ENCODE measurements at regions not wholly inside any gene's neighbourhood (a gene's known extent, or its start where the extent isn't known, plus 50 kb on each side); places are given as distances from the start of the nearest gene placed in this dataset.
"Not testable (repeated sequence)": the region's sequence is repeated elsewhere in the genome, so short reads cannot be mapped to it uniquely, and the experiment has no call there.

- DNase-seq (ENCODE audit: low spot score) = no peak
- in situ Hi-C loops (cut with MboI; ENCODE audit: low sequenced_read_pairs, unreplicated experiment) = no loop called here
- TF ChIP-seq CTCF (IDR thresholded peaks at IDR 0.05; ENCODE audit: borderline replicate concordance, control extremely low read depth, extremely low read depth, insufficient read depth, missing control alignments) = no peak
These were observed 66.6 kb upstream of the HAND1 start for GRCh38 chr5:154544646-154545045.

GRCh38 chr5:154543380-154543779 lies 65.4 kb upstream of the HAND1 start:
- DNase-seq (ENCODE audit: low spot score) = no peak
- in situ Hi-C loops (cut with MboI; ENCODE audit: low sequenced_read_pairs, unreplicated experiment) = no loop called here
- TF ChIP-seq CTCF (IDR thresholded peaks at IDR 0.05; ENCODE audit: borderline replicate concordance, control extremely low read depth, extremely low read depth, insufficient read depth, missing control alignments) = no peak

DNA sequence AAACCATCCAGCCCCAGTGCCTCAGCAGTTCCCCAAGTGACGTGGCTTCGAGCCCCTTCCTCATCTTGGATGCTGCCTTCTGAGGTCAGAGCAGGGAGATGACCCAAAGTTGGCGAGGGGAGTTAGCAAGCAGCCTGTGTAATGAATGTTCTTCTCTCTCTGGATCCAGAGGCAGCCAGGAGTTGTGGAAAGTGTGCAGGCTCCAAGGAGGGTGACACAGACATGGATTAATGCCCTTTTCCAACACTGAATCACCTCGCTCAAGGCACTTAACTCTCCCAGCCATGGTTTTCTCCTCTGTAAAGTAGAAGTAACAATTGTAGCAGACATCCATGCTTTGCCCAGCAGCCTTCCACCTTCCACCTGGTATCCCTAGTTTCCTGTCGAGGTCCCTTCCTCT lies 64.6 kb upstream of the HAND1 start:
- TF ChIP-seq CTCF (IDR thresholded peaks at IDR 0.05; ENCODE audit: borderline replicate concordance, control extremely low read depth, extremely low read depth, insufficient read depth, missing control alignments) = no peak
- DNase-seq (ENCODE audit: low spot score) = no peak
- in situ Hi-C loops (cut with MboI; ENCODE audit: low sequenced_read_pairs, unreplicated experiment) = no loop called here

GRCh38 chr5:154542000-154542399 lies 64.0 kb upstream of the HAND1 start:
- no peak for TF ChIP-seq CTCF (IDR thresholded peaks at IDR 0.05; ENCODE audit: borderline replicate concordance, control extremely low read depth, extremely low read depth, insufficient read depth, missing control alignments)
- in situ Hi-C loops (cut with MboI; ENCODE audit: low sequenced_read_pairs, unreplicated experiment) = no loop called here

DNA sequence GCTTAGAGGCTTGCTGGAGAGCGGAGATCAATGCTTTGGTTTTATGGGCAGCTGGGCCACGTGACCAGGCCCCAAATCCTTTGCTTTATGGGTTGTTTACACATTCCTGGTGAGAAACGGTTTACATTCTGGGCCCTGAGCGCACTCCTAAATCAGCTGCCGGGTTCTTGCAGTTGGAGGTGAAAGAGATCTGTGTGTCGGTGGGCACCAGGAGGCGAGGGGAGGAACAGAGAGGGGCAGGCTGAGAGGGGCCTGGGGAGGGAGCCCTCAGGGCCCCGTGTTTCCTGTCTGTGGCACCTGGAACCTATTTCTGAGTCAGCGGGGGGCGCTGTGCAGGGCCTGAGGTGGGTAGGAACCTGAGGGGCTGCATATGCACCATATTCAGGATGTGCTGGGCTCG lies 63.5 kb upstream of the HAND1 start:
- in situ Hi-C loops (cut with MboI; ENCODE audit: low sequenced_read_pairs, unreplicated experiment) = no loop called here
- TF ChIP-seq CTCF (IDR thresholded peaks at IDR 0.05; ENCODE audit: borderline replicate concordance, control extremely low read depth, extremely low read depth, insufficient read depth, missing control alignments) = no peak
- DNase-seq (ENCODE audit: low spot score) = no peak

More at GRCh38 chr5:154542000-154542399, 64.0 kb upstream of the HAND1 start:
- DNase-seq (ENCODE audit: low spot score) = no peak

DNA sequence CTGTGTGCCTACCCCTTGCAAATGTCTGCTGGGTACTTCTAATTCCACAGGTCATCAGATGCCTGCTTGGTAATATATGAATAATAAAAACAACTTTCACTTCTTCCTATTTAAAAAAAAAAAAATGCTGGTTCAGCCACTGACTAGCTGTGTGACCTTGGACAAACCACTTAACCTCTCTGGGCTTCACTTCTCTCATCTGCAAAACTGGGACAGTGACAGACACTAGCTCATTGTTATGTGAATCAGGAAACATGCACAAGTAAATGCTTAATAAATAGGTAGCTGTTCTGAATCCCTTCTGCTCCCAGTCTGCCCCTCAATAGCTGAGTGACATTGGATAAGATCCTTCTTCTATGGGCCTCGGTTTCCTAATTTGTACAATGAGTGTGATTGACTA lies 62.6 kb upstream of the HAND1 start:
- no peak for TF ChIP-seq CTCF (IDR thresholded peaks at IDR 0.05; ENCODE audit: borderline replicate concordance, control extremely low read depth, extremely low read depth, insufficient read depth, missing control alignments)
- in situ Hi-C loops (cut with MboI; ENCODE audit: low sequenced_read_pairs, unreplicated experiment) = no loop called here

GRCh38 chr5:154538492-154538891 lies 60.5 kb upstream of the HAND1 start:
- in situ Hi-C loops (cut with MboI; ENCODE audit: low sequenced_read_pairs, unreplicated experiment) = no loop called here
- TF ChIP-seq CTCF (IDR thresholded peaks at IDR 0.05; ENCODE audit: borderline replicate concordance, control extremely low read depth, extremely low read depth, insufficient read depth, missing control alignments) = no peak
- no peak for DNase-seq (ENCODE audit: low spot score)

More for the DNA sequence above, 62.6 kb upstream of the HAND1 start:
- DNase-seq (ENCODE audit: low spot score) = no peak

DNA sequence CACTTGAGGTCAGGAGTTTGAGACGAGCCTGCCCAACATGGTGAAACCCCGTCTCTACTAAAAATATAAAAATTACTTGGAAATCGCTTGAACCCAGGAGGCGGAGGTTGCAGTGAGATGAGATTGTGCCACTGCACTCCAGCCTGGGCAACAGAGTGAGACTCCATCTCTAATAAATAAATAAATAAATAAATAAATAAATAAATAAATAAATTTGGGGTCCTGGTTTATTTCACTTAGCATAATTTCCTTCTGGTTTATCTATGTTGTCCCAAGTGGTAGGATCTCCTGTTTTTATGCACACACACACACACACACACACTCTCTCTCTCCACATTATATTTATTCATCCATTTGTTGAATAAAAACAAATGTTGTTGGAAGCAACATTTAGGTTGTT lies 58.4 kb upstream of the HAND1 start:
- in situ Hi-C loops (cut with MboI; ENCODE audit: low sequenced_read_pairs, unreplicated experiment); DNase-seq (ENCODE audit: low spot score): not testable (repeated sequence)

All from GM13976 (cell line).